AG10803 (cell line): ENCODE measurements at regions not wholly inside any gene's neighbourhood (a gene's known extent, or its start where the extent isn't known, plus 50 kb on each side); places are given as distances from the start of the nearest gene placed in this dataset.
"Not testable (repeated sequence)": the region's sequence is repeated elsewhere in the genome, so short reads cannot be mapped to it uniquely, and the experiment has no call there.

Experiments
- DNase-seq: peaks from one replicate; pipeline ENCODE4 v3.0.0; 2010; ENCODE audit warnings: low read depth
- H3K4me3 ChIP-seq: 2 replicates; pipeline ENCODE4 v1.5.1; 2011; ENCODE audit warnings: mild to moderate bottlenecking, low read length, control low read depth
- CTCF ChIP-seq: conservative IDR thresholded peaks from 2 replicates; pipeline ENCODE4 v1.5.1; 2011; ENCODE audit warnings: mild to moderate bottlenecking, low read length, control low read depth, inconsistent platforms

GRCh38 chr10:6833458-6834011, 253.5 kb upstream of the PRKCQ start:
- TF ChIP-seq CTCF, result no peak
- H3K4me3 ChIP-seq, result no peak overlapping the region
- no peak for DNase-seq

- not testable (repeated sequence) for DNase-seq, H3K4me3 ChIP-seq
Measured at GRCh38 chr10:6830981-6831380, 250.9 kb upstream of the PRKCQ start.

- DNase-seq, H3K4me3 ChIP-seq: not testable (repeated sequence)
Measured at GRCh38 chr10:6824793-6825192, 244.7 kb upstream of the PRKCQ start.

- DNase-seq, result no peak
- H3K4me3 ChIP-seq, result no peak overlapping the region
Measured at GRCh38 chr10:6823770-6824169, 243.7 kb upstream of the PRKCQ start.

GRCh38 chr10:6819301-6819700, 239.2 kb upstream of the PRKCQ start:
- no peak for DNase-seq
- no peak overlapping the region for H3K4me3 ChIP-seq
- TF ChIP-seq CTCF, result no peak

More at GRCh38 chr10:6823770-6824169, 243.7 kb upstream of the PRKCQ start:
- no peak for TF ChIP-seq CTCF

GRCh38 chr10:6817770-6818169, 237.7 kb upstream of the PRKCQ start:
- no peak overlapping the region for H3K4me3 ChIP-seq
- DNase-seq, result no peak
- TF ChIP-seq CTCF, result no peak

GRCh38 chr10:6815346-6815745, 235.3 kb upstream of the PRKCQ start:
- H3K4me3 ChIP-seq, result no peak overlapping the region
- TF ChIP-seq CTCF, result no peak
- peak; percentile 5 for DNase-seq

- no peak overlapping the region for H3K4me3 ChIP-seq
- no peak for DNase-seq
- TF ChIP-seq CTCF, result no peak
Measured at GRCh38 chr10:6813856-6814255, 233.8 kb upstream of the PRKCQ start.
